SIG-M5 treated with dmso at 0.1 percent for 504 hours (cell line): ENCODE measurements at regions not wholly inside any gene's neighbourhood (a gene's known extent, or its start where the extent isn't known, plus 50 kb on each side); places are given as distances from the start of the nearest gene placed in this dataset.
"Not testable (repeated sequence)": the region's sequence is repeated elsewhere in the genome, so short reads cannot be mapped to it uniquely, and the experiment has no call there.

Experiments
- DNase-seq: peaks from one replicate; lab custom pipeline; 2025; ENCODE audit not compliant: unreplicated experiment; lab: John Stamatoyannopoulos, UW

DNA sequence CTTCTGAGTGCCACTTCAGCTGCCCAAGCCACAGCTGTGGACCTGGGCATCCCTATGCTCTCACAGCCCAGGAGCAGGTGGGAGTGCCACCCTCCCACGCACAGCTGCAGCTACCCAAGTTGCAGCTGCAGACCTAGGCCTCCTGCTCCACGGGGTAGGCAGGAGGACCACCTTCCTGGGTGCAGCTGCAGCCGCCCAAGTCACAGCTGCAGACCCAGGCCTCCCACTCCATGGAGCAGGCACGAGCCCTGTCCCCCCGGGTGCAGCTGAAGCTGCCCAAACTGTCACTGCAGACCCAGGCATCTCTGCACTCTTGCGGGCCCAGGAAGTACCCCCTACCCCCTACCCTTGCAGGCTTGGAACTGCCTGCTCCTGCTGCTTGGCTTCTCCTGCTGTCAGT is 260.2 kb downstream of the XPNPEP1 start:
- DNase-seq: no peak

DNA sequence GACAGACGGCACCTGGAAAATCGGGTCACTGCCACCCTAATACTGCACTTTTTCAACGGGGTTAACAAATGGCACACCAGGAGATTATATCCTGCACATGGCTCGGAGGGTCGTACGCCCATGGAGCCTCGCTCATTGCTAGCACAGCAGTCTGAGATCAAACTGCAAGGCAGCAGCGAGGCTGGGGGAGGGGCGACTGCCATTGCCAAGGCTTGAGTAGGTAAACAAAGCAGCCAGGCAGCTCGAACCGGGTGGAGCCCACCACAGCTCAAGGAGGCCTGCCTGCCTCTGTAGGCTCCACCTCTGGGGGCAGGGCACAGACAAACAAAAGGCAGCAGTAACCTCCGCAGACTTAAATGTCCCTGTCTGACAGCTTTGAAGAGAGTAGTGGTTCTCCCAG is 270.7 kb downstream of the XPNPEP1 start:
- DNase-seq: not testable (repeated sequence)

DNA sequence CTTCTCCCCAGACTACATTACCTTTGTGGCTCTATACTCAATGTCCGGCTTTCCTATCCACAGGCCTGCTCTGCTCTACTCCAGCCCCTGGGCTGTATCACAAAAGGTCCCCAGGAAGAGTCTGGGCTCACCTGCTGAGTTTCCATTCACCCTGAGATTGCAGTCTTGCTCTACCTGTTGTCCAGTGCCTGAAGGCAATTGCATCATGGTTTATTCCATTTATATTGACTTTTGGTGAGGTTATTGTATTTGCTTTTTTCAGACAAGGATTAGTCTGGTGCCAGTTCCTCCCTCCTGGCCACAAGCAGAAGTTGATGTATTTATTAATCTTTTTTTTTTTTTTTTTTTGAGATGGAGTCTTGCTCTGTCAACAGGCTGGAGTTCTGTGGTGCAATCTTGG is 273.1 kb downstream of the XPNPEP1 start:
- DNase-seq: no peak

DNA sequence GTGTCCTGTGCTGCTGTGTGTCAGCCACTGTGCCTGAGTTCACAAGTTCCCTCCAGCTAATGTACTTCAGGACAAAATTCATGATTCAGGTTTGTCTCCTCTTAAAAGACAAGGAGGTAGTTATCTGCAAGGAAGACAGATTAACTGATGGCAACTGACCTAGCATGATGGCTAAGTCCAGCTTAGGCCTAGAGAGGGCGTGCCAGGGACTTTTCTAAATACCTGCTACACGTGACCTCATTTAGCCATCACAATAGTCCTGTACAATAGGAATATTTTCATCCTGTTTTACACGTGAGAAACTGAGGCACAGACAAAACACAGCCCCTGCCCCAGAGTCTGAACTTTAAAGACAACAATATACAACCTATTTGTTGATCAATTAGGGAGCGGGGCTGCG is 275.7 kb downstream of the XPNPEP1 start:
- DNase-seq: no peak

DNA sequence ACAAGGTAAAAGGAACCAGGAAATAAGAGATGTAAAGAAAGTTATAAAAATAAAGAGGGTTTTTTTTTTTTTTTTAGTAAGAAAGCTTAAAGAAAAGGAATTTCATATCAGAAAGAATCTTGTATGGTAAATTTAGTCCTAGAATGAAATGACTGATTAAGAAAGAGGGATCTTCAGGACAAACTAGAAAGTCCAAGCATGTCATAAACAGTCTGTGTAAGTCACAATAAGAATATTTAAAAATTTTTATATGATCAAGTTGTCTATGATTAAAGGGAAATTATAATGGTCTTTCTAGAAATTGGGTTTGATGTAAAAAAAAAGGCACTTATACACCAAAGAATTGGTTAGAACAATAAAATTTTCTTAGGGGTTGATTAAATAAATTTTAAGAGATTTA is 289.5 kb downstream of the XPNPEP1 start:
- no peak for DNase-seq

DNA sequence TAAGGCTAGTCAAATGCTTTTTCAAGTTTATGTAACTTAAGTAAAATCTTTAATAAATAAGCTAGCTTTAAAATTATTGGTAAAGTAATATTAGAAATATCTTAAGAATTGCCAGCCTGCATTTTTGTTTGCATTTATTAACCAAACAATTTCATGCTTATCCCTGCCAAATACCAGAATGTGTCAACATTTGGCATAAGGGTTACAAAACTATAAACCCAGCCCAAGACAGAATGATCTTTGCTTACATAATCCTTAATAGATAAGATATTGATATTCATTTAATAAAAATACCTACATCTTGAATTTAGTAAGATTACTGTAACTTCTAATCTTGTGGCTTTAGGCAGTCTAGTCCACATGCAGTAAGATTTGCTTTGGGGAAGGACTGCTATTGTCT is 290.3 kb downstream of the XPNPEP1 start:
- DNase-seq: not testable (repeated sequence)

DNA sequence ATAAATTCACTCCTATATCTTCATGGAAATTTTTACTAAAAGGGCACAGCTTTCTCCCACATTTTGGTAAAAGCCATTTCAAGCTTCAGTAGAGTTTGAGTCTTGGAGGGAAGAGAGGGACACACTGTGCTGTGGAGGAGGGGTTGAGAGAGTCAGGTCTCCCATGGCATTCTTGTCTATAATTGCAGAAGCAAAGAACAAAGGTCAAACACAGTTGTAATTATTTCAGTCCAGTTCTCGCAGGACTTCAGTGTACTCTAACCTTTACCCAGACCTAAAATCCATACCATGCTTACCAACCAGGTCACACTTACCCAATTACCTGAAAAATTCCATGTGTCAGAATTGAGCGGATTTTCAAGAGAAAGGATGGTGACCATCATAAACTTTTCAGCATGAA is 298.4 kb downstream of the XPNPEP1 start:
- no peak for DNase-seq

DNA sequence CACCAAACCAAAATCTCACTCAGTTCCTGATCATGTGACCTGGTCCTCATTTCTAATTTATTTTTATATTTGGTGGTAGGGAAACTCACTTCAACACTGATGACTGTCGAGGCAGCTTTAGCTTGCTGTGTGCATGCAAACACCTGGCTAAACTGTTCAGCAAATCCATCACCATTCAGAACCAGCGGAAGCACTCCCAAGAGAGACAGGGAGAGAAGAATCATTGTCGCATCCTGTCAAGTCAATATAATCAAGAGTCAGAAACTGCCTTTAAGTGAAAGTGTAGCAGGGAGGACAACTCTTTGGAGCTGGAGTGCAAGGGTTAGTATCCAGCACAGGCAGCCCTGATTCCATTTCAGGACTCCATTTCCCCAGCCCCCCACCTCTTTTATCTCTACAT is 300.7 kb downstream of the XPNPEP1 start:
- no peak for DNase-seq

DNA sequence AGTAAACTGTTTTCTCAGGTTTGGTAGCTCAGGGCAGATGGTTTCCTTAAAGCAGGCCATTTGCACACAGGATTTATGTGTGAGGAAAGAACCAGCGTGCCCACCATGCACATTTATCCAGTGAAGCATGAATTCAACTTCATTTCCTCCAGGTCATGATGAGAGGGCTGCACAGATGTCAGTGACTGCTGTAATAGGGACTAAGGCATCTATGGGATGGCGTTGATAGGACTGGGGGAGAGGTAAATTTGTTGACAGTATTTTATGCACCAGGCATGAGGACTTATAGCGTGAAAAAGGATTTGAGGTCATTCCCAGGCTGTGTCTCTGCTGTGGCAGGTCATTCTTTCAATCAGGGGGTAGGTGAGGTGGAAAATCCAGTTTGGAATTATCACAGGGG is 302.9 kb downstream of the XPNPEP1 start:
- DNase-seq: no peak

DNA sequence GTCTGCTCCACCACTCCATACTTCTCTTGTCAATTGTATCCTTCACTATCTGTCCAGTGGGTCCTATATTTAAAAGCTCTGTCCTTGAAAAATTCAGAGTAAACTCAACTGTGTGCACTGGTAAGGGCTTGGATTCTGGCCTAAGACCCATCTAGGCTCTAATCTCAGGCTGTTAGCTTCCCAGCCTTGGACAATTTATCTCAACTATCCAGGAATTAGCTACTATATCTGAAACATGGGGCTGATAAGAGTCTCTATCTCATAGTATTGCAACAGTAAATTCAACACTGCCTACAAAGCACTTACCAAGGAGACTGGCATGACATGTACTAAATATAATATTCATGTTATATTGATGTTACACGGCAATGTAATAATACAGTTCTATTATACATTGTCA is 303.4 kb downstream of the XPNPEP1 start:
- DNase-seq: no peak

DNA sequence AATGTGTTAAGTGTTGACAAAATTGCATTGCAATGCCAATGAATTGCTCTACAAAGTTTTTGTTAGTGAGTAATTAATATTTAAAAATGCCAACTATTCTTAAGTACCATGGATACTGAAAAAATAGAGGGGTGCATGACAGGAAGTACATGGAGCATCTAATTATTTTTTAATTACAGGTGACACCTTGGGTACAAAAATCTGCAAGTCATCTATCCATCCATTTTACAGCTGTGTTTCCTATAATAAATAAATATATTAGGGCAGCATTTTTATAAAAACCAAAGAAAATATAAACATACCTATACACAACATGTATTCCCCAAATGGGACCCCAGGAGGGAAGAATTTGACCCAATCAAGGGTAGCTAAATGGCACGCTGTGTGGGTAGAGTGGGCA is 304.6 kb downstream of the XPNPEP1 start:
- DNase-seq: no peak

DNA sequence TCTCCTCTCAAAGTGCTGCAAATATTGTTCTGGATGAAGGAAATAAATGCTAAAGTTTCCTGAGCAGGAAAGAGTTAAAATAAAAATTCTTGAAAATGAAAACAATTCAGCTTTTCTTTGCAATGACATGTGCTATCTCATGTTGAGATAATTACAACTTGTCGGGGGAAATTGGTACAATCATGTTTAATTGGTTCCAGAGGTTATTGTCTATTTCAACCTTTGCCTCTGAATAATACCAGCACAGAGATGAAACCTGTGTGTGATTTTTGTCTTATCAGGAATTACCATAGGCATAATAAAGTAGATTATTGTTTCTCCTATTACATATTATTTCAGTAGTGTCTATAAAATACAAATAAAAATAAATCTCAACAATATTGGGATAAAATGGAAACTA is 305.0 kb downstream of the XPNPEP1 start:
- no peak for DNase-seq

DNA sequence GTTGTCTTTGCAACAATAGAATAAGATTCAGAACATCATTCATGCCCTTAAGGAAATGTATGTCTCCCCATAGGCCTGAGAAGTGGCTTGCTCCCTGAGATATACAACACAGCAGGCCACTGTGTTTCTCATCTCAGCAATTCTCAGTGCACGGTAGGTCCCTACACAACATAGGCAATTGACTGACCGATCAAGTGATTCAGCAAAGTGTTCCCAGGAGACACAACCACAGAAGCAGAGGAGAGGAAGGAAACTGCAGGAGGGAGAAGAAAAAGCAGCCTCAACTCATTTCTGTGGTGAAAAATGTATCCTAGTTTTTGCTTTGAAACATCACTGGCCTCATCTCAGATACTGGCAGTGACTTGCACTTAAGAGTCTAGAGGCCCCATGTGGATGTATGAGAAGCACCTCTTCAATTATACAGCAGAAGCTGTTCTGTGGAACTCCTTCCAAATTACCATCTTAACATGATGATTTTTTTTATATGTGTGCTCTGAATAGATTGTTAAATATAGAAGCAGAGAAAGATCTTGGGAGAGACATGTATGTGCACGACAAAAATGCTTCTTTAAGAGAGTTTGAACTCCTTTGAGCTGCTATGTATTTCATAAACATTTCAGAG is 306.8 kb downstream of the XPNPEP1 start:
- DNase-seq: no peak

DNA sequence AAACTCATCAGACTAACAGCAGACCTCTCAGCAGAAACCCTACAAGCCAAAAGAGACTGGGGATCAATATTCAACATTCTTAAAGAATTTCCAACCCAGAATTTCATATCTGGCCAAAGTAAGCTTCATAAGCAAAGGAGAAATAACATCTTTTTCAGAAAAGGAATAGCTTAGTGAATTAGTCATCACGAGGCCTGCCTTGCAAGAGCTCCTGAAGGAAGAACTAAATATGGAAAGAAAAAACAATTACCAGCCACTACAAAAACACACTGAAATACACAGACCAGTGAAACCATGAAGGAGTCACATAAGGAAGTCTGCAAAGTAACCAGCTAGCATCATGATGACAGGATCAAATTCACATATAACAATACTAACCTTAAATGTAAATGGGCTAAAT is 328.0 kb downstream of the XPNPEP1 start:
- DNase-seq: not testable (repeated sequence)

DNA sequence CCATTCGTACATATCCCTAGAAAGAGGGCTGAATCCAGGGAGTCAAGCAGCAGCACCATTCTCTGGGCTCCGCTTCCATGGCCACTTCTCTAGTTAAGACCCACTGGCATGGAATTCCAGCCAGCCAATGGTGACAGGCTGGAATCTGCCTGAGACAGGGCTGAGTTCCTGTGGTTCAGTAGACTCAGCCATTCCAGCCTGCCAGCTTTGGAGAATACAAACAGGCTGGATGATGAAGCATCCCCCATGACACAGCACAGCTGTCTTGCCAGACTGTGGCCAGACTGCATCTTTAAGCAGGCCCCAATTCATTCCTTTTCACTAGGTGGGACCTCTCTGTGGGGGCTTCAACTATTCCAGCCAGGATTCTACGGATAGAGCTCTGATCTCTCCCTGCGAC is 329.6 kb downstream of the XPNPEP1 start:
- no peak for DNase-seq

DNA sequence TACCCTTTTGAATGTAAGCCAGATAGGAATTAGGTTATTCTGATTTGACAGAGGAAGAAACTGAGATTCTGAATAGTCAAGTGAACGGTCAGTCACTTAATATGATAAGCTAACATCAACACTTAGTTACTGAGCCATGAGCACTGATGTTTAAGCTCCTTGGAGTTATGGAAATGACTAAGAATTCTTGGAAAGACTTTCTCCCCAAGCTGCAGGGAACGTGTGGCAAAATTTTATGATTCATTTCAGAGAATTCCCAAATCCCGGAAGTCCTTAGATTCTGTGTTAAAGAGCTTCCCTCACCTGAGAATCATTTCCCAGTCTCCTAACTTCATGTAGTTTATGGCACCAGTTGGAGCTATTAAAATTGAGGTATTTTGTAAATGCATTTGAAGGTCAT is 330.9 kb downstream of the XPNPEP1 start:
- DNase-seq: no peak

DNA sequence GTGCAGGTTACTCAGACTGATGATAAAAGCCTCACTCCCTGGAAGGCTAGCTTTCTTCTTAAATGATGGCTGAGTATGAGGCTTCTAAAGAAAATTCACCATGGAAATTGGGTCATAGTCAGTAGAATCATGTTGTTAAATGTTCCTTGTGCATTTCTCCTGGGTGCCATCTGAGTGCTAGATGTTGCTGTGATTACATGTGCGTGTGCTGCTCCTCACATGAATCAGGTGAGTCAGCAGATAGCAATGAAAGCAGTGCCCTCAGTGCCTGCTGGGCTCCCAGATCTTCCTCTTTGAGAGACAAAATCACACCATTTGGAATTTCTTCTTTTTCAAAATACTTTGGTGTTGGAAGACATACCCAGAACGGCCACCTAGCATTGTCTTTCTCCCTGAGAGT is 331.7 kb downstream of the XPNPEP1 start:
- no peak for DNase-seq

DNA sequence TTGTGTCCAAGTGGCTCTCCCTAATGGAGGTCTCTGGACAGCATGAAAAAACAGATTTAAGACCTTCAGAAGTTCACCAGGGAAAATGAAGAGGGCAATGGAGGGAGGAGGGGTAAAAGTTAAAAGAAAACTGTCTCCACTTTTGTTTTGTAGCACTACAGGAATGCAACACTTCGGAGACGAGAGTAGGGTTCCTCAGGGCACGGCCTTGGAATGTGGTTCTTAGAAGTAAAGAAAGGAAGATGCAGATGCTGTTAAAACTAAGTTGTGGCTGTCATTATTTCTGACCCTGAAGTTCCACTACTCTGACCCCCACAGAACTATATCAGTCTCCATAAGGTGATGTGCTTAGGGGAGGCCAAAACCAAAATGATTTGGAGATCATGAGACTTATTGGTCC is 335.1 kb downstream of the XPNPEP1 start:
- no peak for DNase-seq

DNA sequence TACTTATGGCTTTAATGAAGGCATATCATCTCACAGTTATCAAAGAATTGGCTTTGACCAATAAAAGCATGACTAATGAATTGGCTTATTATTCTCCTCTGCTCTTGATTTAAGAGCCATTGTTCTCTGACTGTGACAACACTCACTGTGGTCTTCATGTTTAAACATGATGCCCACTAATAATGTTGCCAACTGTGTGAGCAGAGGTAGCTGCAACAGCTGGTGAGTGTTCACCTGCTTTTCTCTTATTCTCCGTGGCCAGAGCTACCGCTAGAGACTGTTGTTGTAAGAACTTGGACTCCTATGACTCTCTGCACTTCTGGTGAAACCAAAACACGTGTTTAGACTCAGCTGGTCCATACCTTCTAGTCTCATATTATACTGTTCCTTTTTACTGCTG is 335.9 kb downstream of the XPNPEP1 start:
- DNase-seq: no peak

DNA sequence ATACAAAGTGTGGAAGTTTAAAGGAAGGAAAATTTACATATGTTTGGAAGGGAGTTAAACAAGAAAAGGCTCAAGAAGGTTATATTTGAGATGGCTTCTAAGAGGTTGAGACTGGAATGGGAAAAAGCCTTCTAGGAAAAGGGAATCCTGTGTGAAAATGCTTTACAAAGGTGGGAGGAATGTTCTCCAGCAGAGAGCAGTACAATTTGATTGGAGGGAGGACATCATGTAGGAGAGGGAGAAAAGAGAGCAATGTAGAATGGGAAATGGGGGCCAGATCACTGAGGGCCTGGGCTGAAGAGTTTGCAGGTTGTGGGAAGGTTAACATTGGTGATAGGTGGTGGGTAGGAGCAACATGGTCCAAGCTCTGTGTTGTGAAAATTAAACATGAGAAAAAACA is 366.9 kb downstream of the XPNPEP1 start:
- no peak for DNase-seq

DNA sequence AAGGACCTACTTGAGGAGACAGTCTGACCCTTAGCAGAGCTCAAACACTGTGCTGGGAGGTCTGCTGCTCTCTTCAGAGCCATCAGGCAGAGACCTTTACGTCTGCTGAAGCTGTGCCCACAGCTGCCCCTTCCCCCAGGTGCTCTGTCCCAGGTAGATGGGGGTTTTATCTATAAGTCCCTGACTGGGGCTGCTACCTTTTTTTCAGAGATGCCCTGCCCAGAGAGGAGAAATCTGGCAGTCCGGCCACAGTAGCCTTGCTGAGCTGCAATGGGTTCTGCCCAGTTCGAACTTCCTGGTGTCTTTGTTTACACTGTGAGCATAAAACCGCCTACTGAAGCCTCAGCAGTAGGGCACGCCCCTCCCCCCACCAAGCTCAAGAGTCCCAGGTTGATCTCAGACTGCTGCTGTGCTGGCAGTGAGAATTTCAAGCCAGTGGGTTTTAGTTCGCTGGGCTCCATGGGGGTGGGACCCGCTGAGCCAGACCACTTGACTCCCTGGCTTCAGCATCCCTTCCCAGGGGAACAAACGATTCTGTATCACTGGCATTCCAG is 381.2 kb downstream of the XPNPEP1 start:
- peak; percentile 7 for DNase-seq

DNA sequence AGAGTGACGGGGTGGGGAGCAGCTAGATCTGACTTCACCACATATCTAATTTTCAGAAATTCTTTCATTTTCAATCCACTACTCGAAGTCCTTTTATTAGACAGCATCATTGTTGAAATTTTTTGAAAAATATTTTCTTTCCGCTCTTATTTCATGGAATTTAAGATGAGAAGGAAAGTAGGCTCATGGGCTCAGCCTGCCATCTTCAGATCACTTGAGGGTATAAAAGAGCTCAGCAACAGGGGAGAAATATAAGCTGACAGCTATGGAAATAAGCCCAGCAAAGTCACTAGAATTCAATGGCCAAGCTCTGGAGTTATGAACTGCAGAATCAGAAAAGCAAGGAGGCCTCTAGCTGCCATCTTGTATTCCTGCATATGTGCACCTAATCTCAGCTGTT is 389.1 kb downstream of the XPNPEP1 start:
- no peak for DNase-seq

DNA sequence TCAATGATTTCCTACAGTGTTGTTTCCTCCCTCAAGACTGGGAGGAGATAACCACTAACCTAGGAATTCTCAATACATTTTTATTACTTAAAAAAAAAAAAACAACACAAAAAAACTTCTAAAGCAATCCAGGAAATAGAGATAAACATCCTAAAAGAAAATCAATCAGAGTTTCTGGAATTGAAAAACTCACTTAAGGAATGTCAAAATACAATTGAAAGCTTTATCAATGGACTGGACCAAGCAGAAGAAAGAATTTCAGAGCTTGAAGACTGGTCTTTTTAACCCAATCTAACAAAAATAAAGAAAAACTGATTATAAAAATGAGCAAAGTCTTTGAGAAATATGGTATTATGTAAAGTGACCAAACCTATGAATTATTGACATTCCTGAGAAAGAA is 394.1 kb downstream of the XPNPEP1 start:
- DNase-seq: no peak
